CD14-positive monocyte (primary cell): ENCODE measurements at regions not wholly inside any gene's neighbourhood (a gene's known extent, or its start where the extent isn't known, plus 50 kb on each side); places are given as distances from the start of the nearest gene placed in this dataset.
"Not testable (repeated sequence)": the region's sequence is repeated elsewhere in the genome, so short reads cannot be mapped to it uniquely, and the experiment has no call there.

Experiments used
- DNase-seq, 3 donors: peaks; one replicate each; pipeline ENCODE4 v3.0.0-alpha.2; 2011 to 2022
- H2AFZ ChIP-seq: 2 replicates; pipeline ENCODE4 v1.6.0; 2012; ENCODE audit warnings: mild to moderate bottlenecking, low read depth, low read length, inconsistent platforms; ENCODE audit not compliant: insufficient read depth, poor library complexity, severe bottlenecking
- H3K27ac ChIP-seq, 2 donors: 1 replicate in 1 of 2; 2 replicates in 1 of 2; pipeline ENCODE4 v1.5.1; 2012 to 2013; ENCODE audit warnings: low read length in 2 of 2, control low read depth in 1 of 2, inconsistent platforms in 1 of 2, low read depth in 1 of 2, mild to moderate bottlenecking in 1 of 2
- H3K27me3 ChIP-seq, 2 donors: one replicate each; pipeline versions ENCODE4 v1.6.0 to v1.6.1; 2011 to 2013; ENCODE audit warnings: low read length in 2 of 2; ENCODE audit not compliant: control insufficient read depth in 2 of 2, insufficient read depth in 2 of 2
- H3K36me3 ChIP-seq, 2 donors: replicated peaks in 1 of 2; 1 replicate in 1 of 2; 2 replicates in 1 of 2; pipeline versions ENCODE4 v1.5.1 to v1.6.1; 2012 to 2013; ENCODE audit warnings: low read length in 2 of 2, control low read depth in 1 of 2, inconsistent platforms in 1 of 2, mild to moderate bottlenecking in 1 of 2; ENCODE audit not compliant: insufficient read depth in 2 of 2, control insufficient read depth in 1 of 2
- H3K4me1 ChIP-seq, 2 donors: 1 replicate in 1 of 2; 2 replicates in 1 of 2; pipeline versions ENCODE4 v1.5.1 to v1.6.1; 2012 to 2013; ENCODE audit warnings: low read length in 2 of 2, control low read depth in 1 of 2, inconsistent platforms in 1 of 2, mild to moderate bottlenecking in 1 of 2, moderate library complexity in 1 of 2; ENCODE audit not compliant: insufficient read depth in 2 of 2, control insufficient read depth in 1 of 2
- H3K4me2 ChIP-seq: replicated peaks from 2 replicates; pipeline ENCODE3; 2012; ENCODE audit warnings: low read length, moderate library complexity, mild to moderate bottlenecking; ENCODE audit not compliant: poor library complexity, severe bottlenecking; ENCODE audit errors: extremely low read depth
- H3K4me3 ChIP-seq, 3 experiments: fragments of 200-600 bp in 1 of 3; sonication (generic) in 1 of 3; replicated peaks in 1 of 3; 1 replicate in 2 of 3; 2 replicates in 1 of 3; pipeline ENCODE4 v1.5.1; 2011 to 2013; ENCODE audit warnings: low read length in 3 of 3, mild to moderate bottlenecking in 3 of 3, control low read depth in 2 of 3, low read depth in 2 of 3, inconsistent platforms in 1 of 3, moderate library complexity in 1 of 3
- H3K79me2 ChIP-seq: 2 replicates; pipeline ENCODE4 v1.6.0; 2012; ENCODE audit warnings: mild to moderate bottlenecking, control low read depth, inconsistent platforms, low read length, moderate library complexity; ENCODE audit not compliant: insufficient read depth
- H3K9ac ChIP-seq: 2 replicates; pipeline ENCODE4 v1.6.0; 2017; ENCODE audit warnings: low read length, mild to moderate bottlenecking; ENCODE audit not compliant: insufficient read depth, poor library complexity, severe bottlenecking
- H3K9me3 ChIP-seq, 2 donors: replicated peaks in 1 of 2; 1 replicate in 1 of 2; 2 replicates in 1 of 2; pipeline versions ENCODE4 v1.5.1 to v1.6.1; 2012 to 2013; ENCODE audit warnings: low read length in 2 of 2, control low read depth in 1 of 2; ENCODE audit not compliant: control insufficient read depth in 1 of 2, insufficient read depth in 1 of 2
- H4K20me1 ChIP-seq: 2 replicates; pipeline ENCODE4 v1.6.0; 2012; ENCODE audit warnings: mild to moderate bottlenecking, low read length, control low read depth, moderate library complexity; ENCODE audit not compliant: insufficient read depth
- H3K27ac Mint-ChIP-seq, 7 donors: one replicate each; pipeline ENCODE4 v1.8.0; 2020; ENCODE audit warnings: mild to moderate bottlenecking in 7 of 7, mixed read lengths in 7 of 7, moderate library complexity in 6 of 7, inconsistent platforms in 2 of 7
- H3K27me3 Mint-ChIP-seq, 3 donors: one replicate each; pipeline ENCODE4 v1.8.0; 2021 to 2022; ENCODE audit warnings: low read depth in 3 of 3, mild to moderate bottlenecking in 3 of 3, mixed read lengths in 3 of 3, moderate library complexity in 3 of 3, inconsistent platforms in 1 of 3
- H3K36me3 Mint-ChIP-seq, 2 donors: one replicate each; pipeline ENCODE4 v1.8.0; 2020; ENCODE audit warnings: mixed read lengths in 2 of 2, inconsistent platforms in 1 of 2, mild to moderate bottlenecking in 1 of 2
- H3K4me1 Mint-ChIP-seq: one replicate; pipeline ENCODE4 v1.8.0; 2020; ENCODE audit warnings: mild to moderate bottlenecking, mixed read lengths
- H3K4me3 Mint-ChIP-seq, 2 donors: one replicate each; pipeline ENCODE4 v1.8.0; 2020; ENCODE audit warnings: mild to moderate bottlenecking in 2 of 2, mixed read lengths in 2 of 2, moderate library complexity in 1 of 2
- H3K9me3 Mint-ChIP-seq, 7 donors: one replicate each; pipeline ENCODE4 v1.8.0; 2020 to 2022; ENCODE audit warnings: mixed read lengths in 7 of 7, mild to moderate bottlenecking in 6 of 7, moderate library complexity in 6 of 7, inconsistent platforms in 2 of 7
- WGBS: methylation state at CpG from one replicate; pipeline ENCODE4 v1.1.5; 2013; ENCODE audit warnings: missing lambda C conversion rate; ENCODE audit not compliant: insufficient coverage; 5-methylcytosine and 5-hydroxymethylcytosine counted together
- intact Hi-C, 2 donors: fragments of 100-400 bp; cut with micrococcal nuclease; formaldehyde crosslinking; loops; one replicate each; pipeline versions ENCODE4 v1.15.0 to v1.15.1; 2023
- TF ChIP-seq, protein P1 (sequence below): fragments of 200-600 bp; IDR thresholded peaks from one replicate; pipeline ENCODE4 v1.8.0; 2022; ENCODE audit warnings: antibody characterized with exemption, mild to moderate bottlenecking

DNA sequence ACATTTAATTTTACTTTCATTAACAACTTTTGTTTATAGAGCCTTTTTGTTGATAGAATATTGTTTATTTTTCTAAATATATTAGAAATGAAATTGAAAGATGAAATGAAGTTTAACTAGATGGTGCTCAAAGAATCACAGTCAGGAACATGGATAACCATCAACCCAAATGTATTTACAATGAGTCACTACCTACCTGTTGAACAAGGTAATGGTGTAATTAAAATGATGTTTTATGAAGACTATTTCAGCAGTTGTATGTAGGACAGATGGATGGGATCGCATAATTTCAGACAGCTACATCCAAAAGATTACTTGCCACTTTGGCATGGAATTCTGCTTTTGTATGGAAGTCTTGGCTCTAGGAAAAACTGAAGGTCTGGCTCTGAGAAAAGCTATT is 403.6 kb upstream of the SLC10A2 start:
- intact Hi-C loops: no loop called here
- H3K9me3 ChIP-seq: peaks cover 0 to 1% of the 10 kb centered on the region in 2 donors
- H3K27me3 ChIP-seq: no peaks in the 10 kb centered on the region
- H3K4me3 Mint-ChIP-seq: no peak overlapping the region
- no peak overlapping the region for H3K9ac ChIP-seq
- H3K4me2 ChIP-seq: no peak overlapping the region
- H3K79me2 ChIP-seq: no peaks in the 10 kb centered on the region
- no peak for DNase-seq
- TF ChIP-seq, protein P1, sequence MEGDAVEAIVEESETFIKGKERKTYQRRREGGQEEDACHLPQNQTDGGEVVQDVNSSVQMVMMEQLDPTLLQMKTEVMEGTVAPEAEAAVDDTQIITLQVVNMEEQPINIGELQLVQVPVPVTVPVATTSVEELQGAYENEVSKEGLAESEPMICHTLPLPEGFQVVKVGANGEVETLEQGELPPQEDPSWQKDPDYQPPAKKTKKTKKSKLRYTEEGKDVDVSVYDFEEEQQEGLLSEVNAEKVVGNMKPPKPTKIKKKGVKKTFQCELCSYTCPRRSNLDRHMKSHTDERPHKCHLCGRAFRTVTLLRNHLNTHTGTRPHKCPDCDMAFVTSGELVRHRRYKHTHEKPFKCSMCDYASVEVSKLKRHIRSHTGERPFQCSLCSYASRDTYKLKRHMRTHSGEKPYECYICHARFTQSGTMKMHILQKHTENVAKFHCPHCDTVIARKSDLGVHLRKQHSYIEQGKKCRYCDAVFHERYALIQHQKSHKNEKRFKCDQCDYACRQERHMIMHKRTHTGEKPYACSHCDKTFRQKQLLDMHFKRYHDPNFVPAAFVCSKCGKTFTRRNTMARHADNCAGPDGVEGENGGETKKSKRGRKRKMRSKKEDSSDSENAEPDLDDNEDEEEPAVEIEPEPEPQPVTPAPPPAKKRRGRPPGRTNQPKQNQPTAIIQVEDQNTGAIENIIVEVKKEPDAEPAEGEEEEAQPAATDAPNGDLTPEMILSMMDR: no peak
- no peak overlapping the region for H2AFZ ChIP-seq
- no peak overlapping the region for H3K27ac Mint-ChIP-seq
- no peaks in the 10 kb centered on the region for H3K4me1 Mint-ChIP-seq
- H3K36me3 ChIP-seq: no peaks in the 10 kb centered on the region
- peaks cover 2 to 14% (median 3%) of the 10 kb centered on the region in 7 donors for H3K9me3 Mint-ChIP-seq
- no peaks in the 10 kb centered on the region for H3K36me3 Mint-ChIP-seq
- peaks cover 0 to 4% (median 0%) of the 10 kb centered on the region in 3 donors for H3K27me3 Mint-ChIP-seq
- no peaks in the 10 kb centered on the region for H3K4me1 ChIP-seq
- H3K4me3 ChIP-seq: no peak overlapping the region
- H3K27ac ChIP-seq: no peak overlapping the region
- no CpG with 5 or more reads among the region's 1 CpG for WGBS
- no peaks in the 10 kb centered on the region for H4K20me1 ChIP-seq

DNA sequence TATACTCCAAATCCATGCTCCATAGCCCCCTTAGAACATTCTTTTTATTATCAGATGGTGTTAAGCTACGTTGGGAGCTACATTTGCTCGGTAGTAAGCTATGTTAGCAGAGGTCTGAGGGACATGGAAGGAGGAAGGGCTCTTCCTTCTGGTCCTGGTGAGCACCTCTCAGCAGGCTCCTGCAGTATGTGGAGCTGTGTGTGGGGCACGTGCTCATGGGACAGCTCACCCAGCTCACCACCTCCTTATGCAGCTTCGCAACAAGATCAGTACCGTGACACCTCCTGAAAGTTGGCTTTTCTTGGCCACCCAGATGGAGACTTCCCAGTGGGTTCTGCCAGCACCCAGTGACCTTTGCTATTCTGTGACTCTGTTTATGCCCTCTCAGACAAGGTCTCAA is 400.5 kb upstream of the SLC10A2 start:
- no peak overlapping the region for H3K4me3 Mint-ChIP-seq
- H3K4me1 ChIP-seq: no peaks in the 10 kb centered on the region
- DNase-seq: no peak
- TF ChIP-seq, protein P1: no peak
- no peaks in the 10 kb centered on the region for H3K4me1 Mint-ChIP-seq
- H3K9me3 Mint-ChIP-seq: peaks cover 0 to 16% (median 6%) of the 10 kb centered on the region in 7 donors
- H3K9ac ChIP-seq: no peak overlapping the region
- H3K4me2 ChIP-seq: no peak overlapping the region
- H3K27ac ChIP-seq: no peak overlapping the region
- H3K27ac Mint-ChIP-seq: no peak overlapping the region
- H3K27me3 Mint-ChIP-seq: peaks cover 0 to 4% (median 0%) of the 10 kb centered on the region in 3 donors
- no CpG with 5 or more reads among the region's 5 CpGs for WGBS
- H4K20me1 ChIP-seq: no peaks in the 10 kb centered on the region
- no peaks in the 10 kb centered on the region for H3K79me2 ChIP-seq
- no peaks in the 10 kb centered on the region for H3K27me3 ChIP-seq
- intact Hi-C loops: no loop called here
- no peaks in the 10 kb centered on the region for H3K36me3 ChIP-seq
- no peak overlapping the region for H3K4me3 ChIP-seq
- H2AFZ ChIP-seq: no peak overlapping the region
- no peaks in the 10 kb centered on the region for H3K36me3 Mint-ChIP-seq
- H3K9me3 ChIP-seq: peaks cover 0 to 6% of the 10 kb centered on the region in 2 donors

DNA sequence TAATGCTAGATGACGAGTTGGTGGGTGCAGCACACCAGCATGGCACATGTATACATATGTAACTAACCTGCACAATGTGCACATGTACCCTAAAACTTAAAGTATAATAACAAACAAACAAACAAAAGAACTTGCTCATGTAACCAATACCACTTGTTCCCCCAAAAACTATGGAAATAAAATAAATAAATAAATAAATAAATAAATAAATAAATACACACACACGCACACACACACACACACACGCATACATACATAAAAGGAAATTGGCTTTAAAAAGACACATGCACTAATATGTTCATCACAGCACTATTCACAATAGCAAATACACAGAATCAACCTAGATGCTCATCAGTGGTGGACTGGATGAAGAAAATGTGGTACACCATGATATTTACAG is 394.0 kb upstream of the SLC10A2 start:
- H3K9me3 ChIP-seq, H3K27me3 ChIP-seq, H3K4me3 Mint-ChIP-seq, H3K4me3 ChIP-seq, intact Hi-C loops, H3K27ac Mint-ChIP-seq, DNase-seq, H2AFZ ChIP-seq, H3K36me3 ChIP-seq, H3K4me1 Mint-ChIP-seq, H3K9ac ChIP-seq, H3K27ac ChIP-seq, H3K27me3 Mint-ChIP-seq, H3K4me2 ChIP-seq, H3K36me3 Mint-ChIP-seq, H4K20me1 ChIP-seq, H3K4me1 ChIP-seq, H3K79me2 ChIP-seq: not testable (repeated sequence)
- WGBS: no CpG with 5 or more reads among the region's 3 CpGs
- H3K9me3 Mint-ChIP-seq: peaks cover 2 to 17% (median 9%) of the 10 kb centered on the region in 7 donors
